H1 (cell line): ENCODE measurements at regions not wholly inside any gene's neighbourhood (a gene's known extent, or its start where the extent isn't known, plus 50 kb on each side); places are given as distances from the start of the nearest gene placed in this dataset.

Experiments
- BACH1 ChIP-seq: IDR thresholded peaks from 2 replicates; pipeline ENCODE4 v1.6.1; 2012; ENCODE audit warnings: low read length, improper control_type of control experiment
- CBX5 ChIP-seq: fragments of 300-800, 300-1000 bp; sonication (generic); IDR thresholded peaks from 2 replicates; pipeline ENCODE4 v1.7.1; 2016; ENCODE audit warnings: antibody characterized with exemption, low read length, low read depth
- CEBPB ChIP-seq: IDR thresholded peaks from 2 replicates; pipeline ENCODE4 v1.6.1; 2012; ENCODE audit warnings: low read depth, low read length
- CTBP2 ChIP-seq: IDR thresholded peaks from 2 replicates; pipeline ENCODE4 v1.7.0; 2011; ENCODE audit warnings: borderline replicate concordance, mild to moderate bottlenecking, moderate library complexity, mixed read lengths, low read length; ENCODE audit not compliant: insufficient read depth, insufficient read length
- EZH2 ChIP-seq: fragments of 200-600 bp; sonication (generic); IDR thresholded peaks from 2 replicates; pipeline ENCODE4 v1.7.1; 2012; ENCODE audit warnings: low read depth, mild to moderate bottlenecking, moderate library complexity, low read length, inconsistent platforms; ENCODE audit not compliant: severe bottlenecking
- FOSL1 ChIP-seq: IDR thresholded peaks from 2 replicates; pipeline ENCODE4 v1.6.1; 2011; ENCODE audit warnings: mild to moderate bottlenecking, low read depth, low read length, moderate library complexity; ENCODE audit not compliant: insufficient read depth
- JUND ChIP-seq: IDR thresholded peaks from 2 replicates; pipeline ENCODE4 v1.6.1; 2011; ENCODE audit warnings: mild to moderate bottlenecking, improper control_type of control experiment, low read length
- RBBP5 ChIP-seq: IDR thresholded peaks from 2 replicates; pipeline ENCODE4 v1.7.1; 2012; ENCODE audit warnings: low read depth, mild to moderate bottlenecking, inconsistent platforms, low read length, moderate library complexity, borderline replicate concordance
- RXRA ChIP-seq: IDR thresholded peaks from 2 replicates; pipeline ENCODE4 v1.6.1; 2011; ENCODE audit warnings: low read depth, mild to moderate bottlenecking, low read length, moderate library complexity; ENCODE audit not compliant: insufficient read depth
- SP1 ChIP-seq: IDR thresholded peaks from 2 replicates; pipeline ENCODE4 v1.6.1; 2011; ENCODE audit warnings: low read depth, low read length
- SP4 ChIP-seq: IDR thresholded peaks from 2 replicates; pipeline ENCODE4 v1.6.1; 2012; ENCODE audit warnings: low read length, inconsistent platforms
- YY1 ChIP-seq: IDR thresholded peaks from 2 replicates; pipeline ENCODE4 v1.6.1; 2011; ENCODE audit warnings: low read depth, mild to moderate bottlenecking, low read length
- TF ChIP-seq, protein P1 (sequence below): fragments of 300-600 bp; sonication (generic); IDR thresholded peaks from 2 replicates; pipeline ENCODE4 v1.7.1; 2012; ENCODE audit warnings: low read length, moderate library complexity, mild to moderate bottlenecking, inconsistent platforms; ENCODE audit not compliant: insufficient replicate concordance

DNA sequence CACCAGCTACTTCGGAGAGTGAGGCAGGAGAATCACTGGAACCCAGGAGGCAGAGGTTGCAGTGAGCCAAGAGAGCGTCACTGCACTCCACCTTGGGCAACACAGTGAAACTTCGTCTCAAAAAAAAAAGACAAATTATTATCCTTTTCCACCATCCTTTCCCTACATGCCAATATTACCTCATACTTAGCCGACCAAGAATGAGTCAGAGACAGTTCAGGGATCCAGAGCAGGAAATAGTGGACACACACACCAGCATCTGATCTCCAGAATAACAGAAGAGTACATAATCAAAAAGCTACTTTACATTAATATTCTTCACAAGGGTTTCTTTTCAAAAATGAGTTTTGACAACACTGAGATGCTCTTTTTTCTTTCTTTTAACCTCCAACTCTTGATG is 185.4 kb downstream of the KDM5D start (continued):
- TF ChIP-seq, protein P1, sequence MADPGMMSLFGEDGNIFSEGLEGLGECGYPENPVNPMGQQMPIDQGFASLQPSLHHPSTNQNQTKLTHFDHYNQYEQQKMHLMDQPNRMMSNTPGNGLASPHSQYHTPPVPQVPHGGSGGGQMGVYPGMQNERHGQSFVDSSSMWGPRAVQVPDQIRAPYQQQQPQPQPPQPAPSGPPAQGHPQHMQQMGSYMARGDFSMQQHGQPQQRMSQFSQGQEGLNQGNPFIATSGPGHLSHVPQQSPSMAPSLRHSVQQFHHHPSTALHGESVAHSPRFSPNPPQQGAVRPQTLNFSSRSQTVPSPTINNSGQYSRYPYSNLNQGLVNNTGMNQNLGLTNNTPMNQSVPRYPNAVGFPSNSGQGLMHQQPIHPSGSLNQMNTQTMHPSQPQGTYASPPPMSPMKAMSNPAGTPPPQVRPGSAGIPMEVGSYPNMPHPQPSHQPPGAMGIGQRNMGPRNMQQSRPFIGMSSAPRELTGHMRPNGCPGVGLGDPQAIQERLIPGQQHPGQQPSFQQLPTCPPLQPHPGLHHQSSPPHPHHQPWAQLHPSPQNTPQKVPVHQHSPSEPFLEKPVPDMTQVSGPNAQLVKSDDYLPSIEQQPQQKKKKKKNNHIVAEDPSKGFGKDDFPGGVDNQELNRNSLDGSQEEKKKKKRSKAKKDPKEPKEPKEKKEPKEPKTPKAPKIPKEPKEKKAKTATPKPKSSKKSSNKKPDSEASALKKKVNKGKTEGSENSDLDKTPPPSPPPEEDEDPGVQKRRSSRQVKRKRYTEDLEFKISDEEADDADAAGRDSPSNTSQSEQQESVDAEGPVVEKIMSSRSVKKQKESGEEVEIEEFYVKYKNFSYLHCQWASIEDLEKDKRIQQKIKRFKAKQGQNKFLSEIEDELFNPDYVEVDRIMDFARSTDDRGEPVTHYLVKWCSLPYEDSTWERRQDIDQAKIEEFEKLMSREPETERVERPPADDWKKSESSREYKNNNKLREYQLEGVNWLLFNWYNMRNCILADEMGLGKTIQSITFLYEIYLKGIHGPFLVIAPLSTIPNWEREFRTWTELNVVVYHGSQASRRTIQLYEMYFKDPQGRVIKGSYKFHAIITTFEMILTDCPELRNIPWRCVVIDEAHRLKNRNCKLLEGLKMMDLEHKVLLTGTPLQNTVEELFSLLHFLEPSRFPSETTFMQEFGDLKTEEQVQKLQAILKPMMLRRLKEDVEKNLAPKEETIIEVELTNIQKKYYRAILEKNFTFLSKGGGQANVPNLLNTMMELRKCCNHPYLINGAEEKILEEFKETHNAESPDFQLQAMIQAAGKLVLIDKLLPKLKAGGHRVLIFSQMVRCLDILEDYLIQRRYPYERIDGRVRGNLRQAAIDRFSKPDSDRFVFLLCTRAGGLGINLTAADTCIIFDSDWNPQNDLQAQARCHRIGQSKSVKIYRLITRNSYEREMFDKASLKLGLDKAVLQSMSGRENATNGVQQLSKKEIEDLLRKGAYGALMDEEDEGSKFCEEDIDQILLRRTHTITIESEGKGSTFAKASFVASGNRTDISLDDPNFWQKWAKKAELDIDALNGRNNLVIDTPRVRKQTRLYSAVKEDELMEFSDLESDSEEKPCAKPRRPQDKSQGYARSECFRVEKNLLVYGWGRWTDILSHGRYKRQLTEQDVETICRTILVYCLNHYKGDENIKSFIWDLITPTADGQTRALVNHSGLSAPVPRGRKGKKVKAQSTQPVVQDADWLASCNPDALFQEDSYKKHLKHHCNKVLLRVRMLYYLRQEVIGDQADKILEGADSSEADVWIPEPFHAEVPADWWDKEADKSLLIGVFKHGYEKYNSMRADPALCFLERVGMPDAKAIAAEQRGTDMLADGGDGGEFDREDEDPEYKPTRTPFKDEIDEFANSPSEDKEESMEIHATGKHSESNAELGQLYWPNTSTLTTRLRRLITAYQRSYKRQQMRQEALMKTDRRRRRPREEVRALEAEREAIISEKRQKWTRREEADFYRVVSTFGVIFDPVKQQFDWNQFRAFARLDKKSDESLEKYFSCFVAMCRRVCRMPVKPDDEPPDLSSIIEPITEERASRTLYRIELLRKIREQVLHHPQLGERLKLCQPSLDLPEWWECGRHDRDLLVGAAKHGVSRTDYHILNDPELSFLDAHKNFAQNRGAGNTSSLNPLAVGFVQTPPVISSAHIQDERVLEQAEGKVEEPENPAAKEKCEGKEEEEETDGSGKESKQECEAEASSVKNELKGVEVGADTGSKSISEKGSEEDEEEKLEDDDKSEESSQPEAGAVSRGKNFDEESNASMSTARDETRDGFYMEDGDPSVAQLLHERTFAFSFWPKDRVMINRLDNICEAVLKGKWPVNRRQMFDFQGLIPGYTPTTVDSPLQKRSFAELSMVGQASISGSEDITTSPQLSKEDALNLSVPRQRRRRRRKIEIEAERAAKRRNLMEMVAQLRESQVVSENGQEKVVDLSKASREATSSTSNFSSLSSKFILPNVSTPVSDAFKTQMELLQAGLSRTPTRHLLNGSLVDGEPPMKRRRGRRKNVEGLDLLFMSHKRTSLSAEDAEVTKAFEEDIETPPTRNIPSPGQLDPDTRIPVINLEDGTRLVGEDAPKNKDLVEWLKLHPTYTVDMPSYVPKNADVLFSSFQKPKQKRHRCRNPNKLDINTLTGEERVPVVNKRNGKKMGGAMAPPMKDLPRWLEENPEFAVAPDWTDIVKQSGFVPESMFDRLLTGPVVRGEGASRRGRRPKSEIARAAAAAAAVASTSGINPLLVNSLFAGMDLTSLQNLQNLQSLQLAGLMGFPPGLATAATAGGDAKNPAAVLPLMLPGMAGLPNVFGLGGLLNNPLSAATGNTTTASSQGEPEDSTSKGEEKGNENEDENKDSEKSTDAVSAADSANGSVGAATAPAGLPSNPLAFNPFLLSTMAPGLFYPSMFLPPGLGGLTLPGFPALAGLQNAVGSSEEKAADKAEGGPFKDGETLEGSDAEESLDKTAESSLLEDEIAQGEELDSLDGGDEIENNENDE: no peak
- TF ChIP-seq EZH2 (no peak), RXRA (no peak), CTBP2 (no peak), YY1 (no peak), CBX5 (no peak), FOSL1 (no peak), CEBPB (no peak), SP4 (no peak), BACH1 (no peak), RBBP5 (no peak), SP1 (no peak), JUND (no peak)
